ENCODE measurements at regions not wholly inside any gene's neighbourhood (a gene's known extent, or its start where the extent isn't known, plus 50 kb on each side); places are given as distances from the start of the nearest gene placed in this dataset.

DNA sequence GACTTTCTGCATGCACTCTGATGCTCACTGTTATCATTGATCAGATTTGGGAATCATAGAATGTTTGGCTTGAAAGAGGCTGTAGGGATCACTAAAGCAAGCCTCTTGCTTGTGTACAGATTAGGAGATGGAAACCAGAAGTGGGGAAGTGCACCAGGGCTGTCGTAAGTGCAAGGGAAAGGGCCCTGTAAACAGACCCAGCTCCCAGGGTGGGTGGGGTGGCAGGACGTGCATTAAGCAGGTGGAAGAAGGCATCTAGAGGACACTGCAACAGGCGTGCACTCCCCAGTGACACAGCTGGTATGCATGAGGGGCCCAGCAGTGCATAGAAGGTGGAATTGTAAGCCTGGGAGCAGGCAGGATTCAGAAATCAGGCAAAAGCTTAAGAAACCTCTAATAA lies 58.0 kb upstream of the SLC7A14 start:
- DNase-seq, result no peak

DNA sequence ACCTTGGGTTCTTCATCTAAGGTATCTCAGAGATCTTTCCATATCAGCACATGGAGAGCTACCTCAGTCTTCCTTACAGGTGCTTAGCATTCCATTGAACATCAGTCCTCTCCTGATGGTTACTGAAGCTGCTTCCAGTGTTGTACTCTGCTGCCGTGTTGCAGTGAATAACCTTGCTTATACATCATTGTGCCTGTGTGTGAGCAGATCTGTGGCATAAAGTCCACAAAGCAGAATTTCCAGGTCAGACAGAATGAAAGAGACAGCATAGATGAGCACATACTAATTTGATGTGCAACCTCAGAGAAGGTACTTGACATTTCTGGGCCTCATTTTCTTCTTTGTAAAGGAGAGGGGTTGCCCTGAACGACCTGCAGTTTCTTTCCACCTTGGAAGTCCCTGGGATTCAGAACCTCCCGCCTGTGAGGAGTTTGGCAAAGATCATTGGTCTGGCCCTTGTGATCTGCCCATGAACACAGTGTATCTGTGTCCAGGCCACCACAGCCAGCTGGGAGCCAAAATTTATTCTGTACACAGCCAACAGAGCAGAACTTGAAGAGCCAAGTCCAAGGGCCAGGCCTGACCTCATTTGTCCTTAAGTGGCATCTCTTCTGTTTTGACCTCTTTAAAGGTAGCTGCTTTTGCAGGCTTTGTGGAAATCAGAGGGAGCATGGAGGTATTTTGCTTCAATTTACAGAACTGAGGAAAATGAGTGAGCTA lies 57.2 kb upstream of the SLC7A14 start:
- DNase-seq, result no peak

GRCh38 chr3:170641510-170642236 lies 55.8 kb upstream of the SLC7A14 start:
- DNase-seq, result no peak

GRCh38 chr3:170640737-170641171 lies 54.9 kb upstream of the SLC7A14 start:
- no peak for DNase-seq

GRCh38 chr3:170638988-170639387 lies 53.1 kb upstream of the SLC7A14 start:
- DNase-seq, result no peak

DNA sequence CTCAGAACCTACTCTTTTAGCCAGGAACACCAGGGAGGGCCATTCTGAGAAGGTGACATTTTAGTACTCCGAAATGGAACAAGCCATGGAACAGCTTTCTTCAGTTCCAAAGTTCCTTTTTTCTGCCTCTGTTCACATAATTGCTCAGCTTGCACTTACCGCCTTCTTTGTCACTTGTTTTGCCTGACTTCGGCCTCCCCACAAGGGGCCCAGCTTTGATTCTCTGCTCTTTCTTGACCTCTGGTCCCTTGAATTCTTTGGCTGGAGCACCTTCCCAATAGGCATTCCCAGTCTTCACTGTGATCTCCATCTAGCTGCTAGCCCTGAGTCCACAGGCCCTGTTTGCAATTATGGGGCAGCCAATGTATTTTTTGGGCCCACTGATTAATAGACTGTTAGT lies 51.4 kb upstream of the SLC7A14 start:
- no peak for DNase-seq

DNA sequence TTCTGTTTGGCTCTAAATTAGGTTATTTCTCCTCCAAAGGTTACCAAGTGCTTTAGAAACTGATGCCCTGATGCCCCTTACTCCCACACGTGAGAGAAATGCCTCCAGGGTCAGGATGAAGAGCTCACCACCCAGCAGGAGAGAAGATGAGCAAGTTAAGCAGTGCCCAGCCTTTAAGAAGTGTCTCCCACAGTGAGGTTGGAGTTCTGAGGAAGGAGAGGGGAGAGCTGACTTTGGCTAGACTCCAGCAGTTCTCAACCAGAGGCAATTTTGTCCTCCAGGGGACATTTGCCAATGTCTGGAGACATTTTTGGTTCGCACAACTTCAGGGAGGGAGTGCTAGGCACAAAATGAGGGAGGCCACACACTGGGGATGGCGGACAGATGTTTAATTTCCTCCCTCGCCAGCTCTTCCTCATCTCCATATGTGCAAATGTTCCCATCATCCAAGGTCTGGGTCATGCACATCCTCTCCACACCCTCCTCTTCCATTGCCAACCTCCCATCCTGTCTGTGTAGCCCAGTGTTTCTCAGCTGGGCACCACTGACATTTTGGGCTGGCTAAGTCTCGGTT lies 50.6 kb upstream of the SLC7A14 start:
- peak; percentile 85 for DNase-seq
